Trophoblast cell (in vitro differentiated cells and primary cell): ENCODE measurements at regions not wholly inside any gene's neighbourhood (a gene's known extent, or its start where the extent isn't known, plus 50 kb on each side); places are given as distances from the start of the nearest gene placed in this dataset.
A peak's percentile ranks its signal among the peaks of the same experiment; 100 is the strongest.

ENCODE experiments used
- DNase-seq, 2 donors: peaks; one replicate each; pipeline ENCODE4 v3.0.0-alpha.2; 2016
- H2AFZ ChIP-seq: 2 replicates; pipeline ENCODE4 v1.6.1; 2013; ENCODE audit warnings: low read length, moderate library complexity, mild to moderate bottlenecking; ENCODE audit not compliant: insufficient read depth, poor library complexity
- H2AK5ac ChIP-seq: 2 replicates; pipeline ENCODE4 v1.6.1; 2013; ENCODE audit warnings: mild to moderate bottlenecking, low read length
- H2BK120ac ChIP-seq: 2 replicates; pipeline ENCODE4 v1.6.1; 2013; ENCODE audit warnings: low read length, mild to moderate bottlenecking, moderate library complexity; ENCODE audit not compliant: insufficient read depth, poor library complexity
- H2BK12ac ChIP-seq: 2 replicates; pipeline ENCODE4 v1.6.1; 2013; ENCODE audit warnings: mild to moderate bottlenecking, low read length, moderate library complexity
- H2BK5ac ChIP-seq: 2 replicates; pipeline ENCODE4 v1.6.1; 2013; ENCODE audit warnings: low read length, low read depth, moderate library complexity, mild to moderate bottlenecking; ENCODE audit not compliant: poor library complexity
- H3K14ac ChIP-seq: 2 replicates; pipeline ENCODE4 v1.6.1; 2013; ENCODE audit warnings: mild to moderate bottlenecking, low read length
- H3K18ac ChIP-seq: 2 replicates; pipeline ENCODE4 v1.6.1; 2013; ENCODE audit warnings: mild to moderate bottlenecking, low read length
- H3K23ac ChIP-seq: 2 replicates; pipeline ENCODE4 v1.6.1; 2013; ENCODE audit warnings: low read length
- H3K27ac ChIP-seq: 2 replicates; pipeline ENCODE4 v1.5.1; 2013; ENCODE audit warnings: low read depth, mild to moderate bottlenecking, inconsistent platforms, low read length, moderate library complexity
- H3K27me3 ChIP-seq: 2 replicates; pipeline ENCODE4 v1.6.1; 2013; ENCODE audit warnings: inconsistent platforms, mild to moderate bottlenecking, low read length, moderate library complexity; ENCODE audit not compliant: insufficient read depth
- H3K36me3 ChIP-seq, 2 experiments: 1 replicate in 1 of 2; 2 replicates in 1 of 2; pipeline ENCODE4 v1.6.1; 2013; ENCODE audit warnings: low read length in 2 of 2, mild to moderate bottlenecking in 2 of 2, moderate library complexity in 1 of 2; ENCODE audit not compliant: insufficient read depth in 2 of 2, control insufficient read depth in 1 of 2
- H3K4ac ChIP-seq: 2 replicates; pipeline ENCODE4 v1.6.1; 2013; ENCODE audit warnings: low read depth, mild to moderate bottlenecking, low read length, moderate library complexity
- H3K4me1 ChIP-seq, 2 experiments: 1 replicate in 1 of 2; 2 replicates in 1 of 2; pipeline ENCODE4 v1.6.1; 2013; ENCODE audit warnings: low read length in 2 of 2, mild to moderate bottlenecking in 2 of 2, moderate library complexity in 1 of 2; ENCODE audit not compliant: insufficient read depth in 2 of 2, control insufficient read depth in 1 of 2
- H3K4me2 ChIP-seq: 2 replicates; pipeline ENCODE4 v1.6.1; 2013; ENCODE audit warnings: inconsistent platforms, mild to moderate bottlenecking, low read length, moderate library complexity
- H3K4me3 ChIP-seq: 2 replicates; pipeline ENCODE4 v1.5.1; 2013; ENCODE audit warnings: mild to moderate bottlenecking, low read depth, low read length, inconsistent platforms
- H3K79me1 ChIP-seq: one replicate; pipeline ENCODE4 v1.6.1; 2013; ENCODE audit warnings: low read length
- H3K79me2 ChIP-seq: 2 replicates; pipeline ENCODE4 v1.6.1; 2013; ENCODE audit warnings: low read length, mild to moderate bottlenecking; ENCODE audit not compliant: control insufficient read depth, insufficient read depth, poor library complexity
- H3K9ac ChIP-seq: 2 replicates; pipeline ENCODE4 v1.6.1; 2013; ENCODE audit warnings: mild to moderate bottlenecking, low read length
- H3K9me3 ChIP-seq: 2 replicates; pipeline ENCODE4 v1.6.1; 2013; ENCODE audit warnings: low read depth, mild to moderate bottlenecking, control low read depth, inconsistent platforms, low read length; ENCODE audit not compliant: insufficient read depth
- H4K12ac ChIP-seq: 2 replicates; pipeline ENCODE4 v1.6.1; 2013; ENCODE audit warnings: low read depth, mild to moderate bottlenecking, low read length, moderate library complexity
- H4K8ac ChIP-seq: 2 replicates; pipeline ENCODE4 v1.6.1; 2013; ENCODE audit warnings: low read depth, mild to moderate bottlenecking, low read length, moderate library complexity
- H4K91ac ChIP-seq: one replicate; pipeline ENCODE4 v1.6.1; 2013; ENCODE audit warnings: low read depth, mild to moderate bottlenecking, low read length, moderate library complexity
- WGBS: extraction: QIAGEN DNeasy Blood & Tissue Kit; methylation state at CpG from one replicate; pipeline ENCODE4 v1.1.7; 2013; ENCODE audit warnings: missing lambda C conversion rate; ENCODE audit not compliant: insufficient read length, insufficient coverage; ENCODE audit errors: extremely low coverage; 5-methylcytosine and 5-hydroxymethylcytosine counted together

GRCh38 chr3:72142028-72142427, 357.1 kb upstream of the PROK2 start:
- WGBS, result no CpG with 5 or more reads among the region's 1 CpG
- Histone ChIP-seq H3K27me3 (no peaks in the 10 kb centered on the region), H3K4ac (no peak overlapping the region)

GRCh38 chr3:72141264-72141663, 356.3 kb upstream of the PROK2 start:
- no peak overlapping the region for H3K23ac ChIP-seq
- no peak overlapping the region for H4K8ac ChIP-seq
- no peaks in the 10 kb centered on the region for H3K4me1 ChIP-seq
- H3K4me2 ChIP-seq, result no peak overlapping the region
- H3K36me3 ChIP-seq, result no peaks in the 10 kb centered on the region
- no peaks in the 10 kb centered on the region for H3K79me2 ChIP-seq
- DNase-seq, result no peak
- no peak overlapping the region for H3K27ac ChIP-seq
- no peaks in the 10 kb centered on the region for H3K9me3 ChIP-seq
- H3K18ac ChIP-seq, result no peak overlapping the region
- no peak overlapping the region for H3K9ac ChIP-seq
- H2BK12ac ChIP-seq, result no peak overlapping the region
- H2AFZ ChIP-seq, result no peak overlapping the region
- H4K12ac ChIP-seq, result no peak overlapping the region
- no CpG with 5 or more reads among the region's 1 CpG for WGBS
- no peak overlapping the region for H3K4ac ChIP-seq
- H2AK5ac ChIP-seq, result no peak overlapping the region
- H2BK5ac ChIP-seq, result no peak overlapping the region
- no peak overlapping the region for H4K91ac ChIP-seq
- no peak overlapping the region for H3K14ac ChIP-seq
- no peak overlapping the region for H2BK120ac ChIP-seq
- no peaks in the 10 kb centered on the region for H3K79me1 ChIP-seq
- H3K4me3 ChIP-seq, result peak overlapping the region; percentile 12
- no peaks in the 10 kb centered on the region for H3K27me3 ChIP-seq

More at GRCh38 chr3:72142028-72142427, 357.1 kb upstream of the PROK2 start:
- no peaks in the 10 kb centered on the region for H3K79me2 ChIP-seq
- H3K79me1 ChIP-seq, result no peaks in the 10 kb centered on the region
- no peak overlapping the region for H2AK5ac ChIP-seq
- no peak overlapping the region for H4K8ac ChIP-seq
- no peak overlapping the region for H4K91ac ChIP-seq
- H3K9me3 ChIP-seq, result no peaks in the 10 kb centered on the region
- no peaks in the 10 kb centered on the region for H3K36me3 ChIP-seq
- H2BK5ac ChIP-seq, result no peak overlapping the region
- no peak overlapping the region for H2AFZ ChIP-seq
- no peak overlapping the region for H2BK12ac ChIP-seq
- no peak overlapping the region for H3K9ac ChIP-seq
- H3K4me1 ChIP-seq, result no peaks in the 10 kb centered on the region
- H2BK120ac ChIP-seq, result no peak overlapping the region
- H3K4me2 ChIP-seq, result no peak overlapping the region
- H3K27ac ChIP-seq, result no peak overlapping the region
- no peak overlapping the region for H3K14ac ChIP-seq
- DNase-seq, result no peak
- H3K18ac ChIP-seq, result no peak overlapping the region
- H3K4me3 ChIP-seq, result no peak overlapping the region
- no peak overlapping the region for H3K23ac ChIP-seq
- no peak overlapping the region for H4K12ac ChIP-seq

- Histone ChIP-seq H3K4ac (no peak overlapping the region), H3K27ac (no peak overlapping the region), H3K18ac (no peak overlapping the region), H2AFZ (no peak overlapping the region), H3K36me3 (no peaks in the 10 kb centered on the region), H2BK12ac (no peak overlapping the region), H2BK120ac (no peak overlapping the region), H4K91ac (no peak overlapping the region), H3K9me3 (no peaks in the 10 kb centered on the region), H3K79me1 (no peaks in the 10 kb centered on the region), H3K4me1 (peaks cover 0 to 2% of the 10 kb centered on the region in 2 experiments), H3K4me3 (no peak overlapping the region), H2AK5ac (no peak overlapping the region), H3K79me2 (no peaks in the 10 kb centered on the region), H3K23ac (no peak overlapping the region), H3K4me2 (no peak overlapping the region), H3K9ac (no peak overlapping the region), H4K12ac (no peak overlapping the region), H2BK5ac (no peak overlapping the region), H3K14ac (no peak overlapping the region), H3K27me3 (no peaks in the 10 kb centered on the region), H4K8ac (no peak overlapping the region)
- no CpG with 5 or more reads among the region's 2 CpGs for WGBS
- DNase-seq, result no peak
Observed at GRCh38 chr3:72139316-72139715, 354.4 kb upstream of the PROK2 start.

GRCh38 chr3:72137865-72138861, 353.2 kb upstream of the PROK2 start:
- H2AK5ac ChIP-seq, result no peak overlapping the region
- peaks cover 0 to 2% of the 10 kb centered on the region in 2 experiments for H3K4me1 ChIP-seq
- no peak overlapping the region for H2BK12ac ChIP-seq
- WGBS, result no CpG with 5 or more reads among the region's 9 CpGs
- no peak overlapping the region for H3K23ac ChIP-seq
- H3K79me2 ChIP-seq, result no peaks in the 10 kb centered on the region
- no peak overlapping the region for H4K12ac ChIP-seq
- H3K4ac ChIP-seq, result no peak overlapping the region
- no peaks in the 10 kb centered on the region for H3K9me3 ChIP-seq
- H3K79me1 ChIP-seq, result no peaks in the 10 kb centered on the region
- no peak overlapping the region for H4K91ac ChIP-seq
- H3K14ac ChIP-seq, result no peak overlapping the region
- DNase-seq, result no peak
- H3K36me3 ChIP-seq, result no peaks in the 10 kb centered on the region
- H3K4me2 ChIP-seq, result no peak overlapping the region
- H2BK5ac ChIP-seq, result no peak overlapping the region
- no peaks in the 10 kb centered on the region for H3K27me3 ChIP-seq
- H3K9ac ChIP-seq, result no peak overlapping the region
- no peak overlapping the region for H2AFZ ChIP-seq
- no peak overlapping the region for H3K27ac ChIP-seq
- H2BK120ac ChIP-seq, result no peak overlapping the region
- no peak overlapping the region for H3K18ac ChIP-seq
- no peak overlapping the region for H3K4me3 ChIP-seq
- no peak overlapping the region for H4K8ac ChIP-seq
